HepG2 (cell line): ENCODE measurements at regions not wholly inside any gene's neighbourhood (a gene's known extent, or its start where the extent isn't known, plus 50 kb on each side); places are given as distances from the start of the nearest gene placed in this dataset.

Experiments
- ATAC-seq: fragments of 200-7000 bp; cut with Tn5 transposase; 3 replicates; pipeline ENCODE4 v1.9.1; 2020; ENCODE audit warnings: mild to moderate bottlenecking, moderate library complexity
- BruUV-seq: library from RNA; stranded (reverse); fragments of 400-500 nt; replicated peaks from 2 replicates; lab custom pipeline; 2021; lab: Mats Ljungman, UMichigan
- CTCF ChIA-PET: fragments of 300-600 bp; formaldehyde crosslinking; extraction: SDS; loops from one replicate; lab custom pipeline; 2021; ENCODE audit warnings: low total read pairs, inconsistent platforms, low intra/inter-chr PET ratio; lab: Yijun Ruan, JAX
- POLR2A ChIA-PET: fragments of 350-600 bp; sonication (Branson Sonifier 250); formaldehyde crosslinking; loops from one replicate; lab custom pipeline; 2020; ENCODE audit warnings: antibody characterized with exemption, inconsistent platforms; lab: Yijun Ruan, JAX
- DNase-seq: peaks from one replicate; pipeline ENCODE4 v3.0.0-alpha.2; 2015; ENCODE audit warnings: low spot score
- FAIRE-seq: peaks from 3 replicates; lab custom pipeline; 2011; peaks lifted over from hg19 to GRCh38; lab: Jason Lieb, UNC
- H2AFZ ChIP-seq: one replicate; pipeline ENCODE4 v1.6.1; 2011; ENCODE audit warnings: low read length, inconsistent platforms
- H3K27ac ChIP-seq: fragments of 300-600 bp; 3 replicates; pipeline ENCODE4 v1.8.0; 2011; ENCODE audit warnings: mixed run types, mild to moderate bottlenecking, mixed read lengths, low read length, inconsistent platforms; ENCODE audit not compliant: insufficient read depth; ENCODE audit errors: extremely low read length
- H3K27me3 ChIP-seq, 2 experiments: fragments of 200-600 bp in 1 of 2; 2 replicates in 1 of 2; 3 replicates in 1 of 2; pipeline versions ENCODE4 v1.6.0 to v1.8.0; 2011; ENCODE audit warnings: low read length in 2 of 2, mild to moderate bottlenecking in 2 of 2, moderate library complexity in 2 of 2, inconsistent platforms in 1 of 2; ENCODE audit not compliant: insufficient read depth in 2 of 2, control insufficient read depth in 1 of 2
- H3K36me3 ChIP-seq, 2 experiments: fragments of 200-600 bp in 1 of 2; replicated peaks in 1 of 2; 2 replicates in 1 of 2; 3 replicates in 1 of 2; pipeline versions ENCODE4 v1.5.1 to v1.8.0; 2011; ENCODE audit warnings: low read length in 2 of 2, inconsistent platforms in 1 of 2; ENCODE audit not compliant: insufficient read depth in 2 of 2, control insufficient read depth in 1 of 2
- H3K4me1 ChIP-seq: 2 replicates; pipeline ENCODE4 v1.5.1; 2012; ENCODE audit warnings: low read length, inconsistent platforms; ENCODE audit not compliant: insufficient read depth
- H3K4me2 ChIP-seq: 2 replicates; pipeline ENCODE4 v1.6.0; 2011; ENCODE audit warnings: low read depth, low read length, inconsistent platforms
- H3K4me3 ChIP-seq, 3 experiments: fragments of 200-600 bp in 1 of 3; sonication (generic), shearing (Covaris generic) in 1 of 3; replicated peaks in 1 of 3; 2 replicates each; pipeline ENCODE4 v1.5.1; 2011 to 2016; ENCODE audit warnings: low read length in 3 of 3, inconsistent platforms in 2 of 3, low read depth in 2 of 3, mild to moderate bottlenecking in 2 of 3, control low read depth in 1 of 3, mixed read lengths in 1 of 3; ENCODE audit not compliant: insufficient read depth in 1 of 3
- H3K79me2 ChIP-seq: one replicate; pipeline ENCODE4 v1.6.1; 2011; ENCODE audit warnings: low read length, inconsistent platforms; ENCODE audit not compliant: insufficient read depth
- H3K9ac ChIP-seq: 2 replicates; pipeline ENCODE4 v1.6.0; 2011; ENCODE audit warnings: mild to moderate bottlenecking, low read depth, low read length, inconsistent platforms; ENCODE audit not compliant: insufficient read depth
- H3K9me3 ChIP-seq: 2 replicates; pipeline ENCODE4 v1.5.1; 2012; ENCODE audit warnings: mild to moderate bottlenecking, low read length
- H4K20me1 ChIP-seq: 2 replicates; pipeline ENCODE4 v1.6.0; 2011; ENCODE audit warnings: inconsistent platforms, mild to moderate bottlenecking, low read length, moderate library complexity; ENCODE audit not compliant: insufficient read depth
- FOXA3 ChIP-seq: IDR thresholded peaks from 2 replicates; pipeline ENCODE4 v1.6.1; 2016; ENCODE audit warnings: missing genetic modification reagents, missing compliant biosample characterization
- FOXO1 ChIP-seq: sonication (generic); formaldehyde crosslinking; IDR thresholded peaks from 2 replicates; pipeline ENCODE4 v1.4.0; 2020; ENCODE audit warnings: missing genetic modification reagents
- HNRNPK ChIP-seq: fragments of 200-400 bp; formaldehyde crosslinking; IDR thresholded peaks from 2 replicates; pipeline ENCODE4 v1.6.1; 2018; ENCODE audit warnings: low read length, low read depth, moderate library complexity, mild to moderate bottlenecking; ENCODE audit not compliant: poor library complexity, severe bottlenecking
- NFE2 ChIP-seq: sonication (generic); formaldehyde crosslinking; IDR thresholded peaks from 2 replicates; pipeline ENCODE4 v1.4.0; 2020; ENCODE audit warnings: missing genetic modification reagents
- ZNF20 ChIP-seq: sonication (generic); formaldehyde crosslinking; IDR thresholded peaks from 2 replicates; pipeline ENCODE4 v1.4.0; 2020; ENCODE audit warnings: mild to moderate bottlenecking, moderate library complexity, missing genetic modification reagents
- ZNF572 ChIP-seq: sonication (generic); formaldehyde crosslinking; IDR thresholded peaks from 2 replicates; pipeline ENCODE4 v1.5.1; 2020; ENCODE audit warnings: mild to moderate bottlenecking, missing genetic modification reagents
- ZNF629 ChIP-seq: sonication (generic); formaldehyde crosslinking; conservative IDR thresholded peaks from 2 replicates; pipeline ENCODE4 v1.5.0; 2020; ENCODE audit warnings: missing genetic modification reagents
- WGBS: methylation state at CpG from one replicate; pipeline ENCODE4 v1.1.6; 2017; ENCODE audit warnings: low lambda C conversion rate; 5-methylcytosine and 5-hydroxymethylcytosine counted together
- in situ Hi-C: cut with HindIII; loops from 2 replicates; pipeline ENCODE4 v1.10.0; 2017; ENCODE audit warnings: low pct_unique_long_range_greater_than_20kb; ENCODE audit not compliant: extremely low pct_ligation_motif_present
- intact Hi-C: fragments of 100-400 bp; cut with micrococcal nuclease; formaldehyde crosslinking; loops from one replicate; pipeline ENCODE4 v1.10.0; 2022; ENCODE audit not compliant: unreplicated experiment
- TF ChIP-seq, protein P1 (sequence below): IDR thresholded peaks from 2 replicates; pipeline ENCODE4 v1.4.0; 2020; ENCODE audit warnings: mild to moderate bottlenecking, missing genetic modification reagents

DNA sequence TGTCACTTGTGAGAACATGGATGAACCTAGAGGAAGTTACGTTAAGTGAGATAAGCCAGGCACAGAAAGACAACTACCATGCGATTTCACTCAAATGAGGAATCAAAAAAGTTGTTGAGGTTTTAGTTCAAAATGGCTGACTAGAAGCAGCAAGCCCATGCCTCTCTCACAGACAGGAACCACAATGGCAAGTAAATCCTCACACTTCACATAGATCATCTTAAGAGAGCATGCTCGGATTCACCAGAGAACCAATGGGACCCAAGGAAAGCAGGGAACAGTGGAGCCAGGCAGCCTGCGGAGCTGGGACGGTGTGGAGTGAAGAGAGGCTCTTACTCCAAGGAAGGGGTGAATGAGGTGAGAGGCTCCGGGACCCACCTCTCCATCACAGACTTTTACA lies 581.0 kb downstream of the UQCRFS1 start:
- Histone ChIP-seq H3K79me2 (no peaks in the 10 kb centered on the region), H3K36me3 (no peaks in the 10 kb centered on the region), H3K4me3 (no peak overlapping the region), H3K4me1 (no peaks in the 10 kb centered on the region), H3K4me2 (no peak overlapping the region), H3K27me3 (no peaks in the 10 kb centered on the region), H3K27ac (no peak overlapping the region), H2AFZ (no peak overlapping the region), H4K20me1 (no peaks in the 10 kb centered on the region), H3K9ac (no peak overlapping the region), H3K9me3 (peaks cover 76% of the 10 kb centered on the region)
- CTCF ChIA-PET: no interaction called here
- 17% methylated on average over 4 of the region's 6 CpGs for WGBS
- no TSS peak for BruUV-seq
- no peak for DNase-seq
- in situ Hi-C loops: no loop called here
- intact Hi-C loops: no loop called here
- ATAC-seq: no peak
- POLR2A ChIA-PET: no interaction called here
- TF ChIP-seq FOXA3 (CRISPR knock-in tag) (no peak), FOXO1 (no peak), NFE2 (CRISPR knock-in tag) (no peak), ZNF629 (CRISPR knock-in tag) (no peak), ZNF20 (CRISPR knock-in tag) (no peak), HNRNPK (no peak), ZNF572 (CRISPR knock-in tag) (no peak)
- TF ChIP-seq, protein P1, sequence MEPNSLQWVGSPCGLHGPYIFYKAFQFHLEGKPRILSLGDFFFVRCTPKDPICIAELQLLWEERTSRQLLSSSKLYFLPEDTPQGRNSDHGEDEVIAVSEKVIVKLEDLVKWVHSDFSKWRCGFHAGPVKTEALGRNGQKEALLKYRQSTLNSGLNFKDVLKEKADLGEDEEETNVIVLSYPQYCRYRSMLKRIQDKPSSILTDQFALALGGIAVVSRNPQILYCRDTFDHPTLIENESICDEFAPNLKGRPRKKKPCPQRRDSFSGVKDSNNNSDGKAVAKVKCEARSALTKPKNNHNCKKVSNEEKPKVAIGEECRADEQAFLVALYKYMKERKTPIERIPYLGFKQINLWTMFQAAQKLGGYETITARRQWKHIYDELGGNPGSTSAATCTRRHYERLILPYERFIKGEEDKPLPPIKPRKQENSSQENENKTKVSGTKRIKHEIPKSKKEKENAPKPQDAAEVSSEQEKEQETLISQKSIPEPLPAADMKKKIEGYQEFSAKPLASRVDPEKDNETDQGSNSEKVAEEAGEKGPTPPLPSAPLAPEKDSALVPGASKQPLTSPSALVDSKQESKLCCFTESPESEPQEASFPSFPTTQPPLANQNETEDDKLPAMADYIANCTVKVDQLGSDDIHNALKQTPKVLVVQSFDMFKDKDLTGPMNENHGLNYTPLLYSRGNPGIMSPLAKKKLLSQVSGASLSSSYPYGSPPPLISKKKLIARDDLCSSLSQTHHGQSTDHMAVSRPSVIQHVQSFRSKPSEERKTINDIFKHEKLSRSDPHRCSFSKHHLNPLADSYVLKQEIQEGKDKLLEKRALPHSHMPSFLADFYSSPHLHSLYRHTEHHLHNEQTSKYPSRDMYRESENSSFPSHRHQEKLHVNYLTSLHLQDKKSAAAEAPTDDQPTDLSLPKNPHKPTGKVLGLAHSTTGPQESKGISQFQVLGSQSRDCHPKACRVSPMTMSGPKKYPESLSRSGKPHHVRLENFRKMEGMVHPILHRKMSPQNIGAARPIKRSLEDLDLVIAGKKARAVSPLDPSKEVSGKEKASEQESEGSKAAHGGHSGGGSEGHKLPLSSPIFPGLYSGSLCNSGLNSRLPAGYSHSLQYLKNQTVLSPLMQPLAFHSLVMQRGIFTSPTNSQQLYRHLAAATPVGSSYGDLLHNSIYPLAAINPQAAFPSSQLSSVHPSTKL (CRISPR knock-in tag): no peak
- no peak for FAIRE-seq
